GM19467 (cell line): ENCODE measurements at regions not wholly inside any gene's neighbourhood (a gene's known extent, or its start where the extent isn't known, plus 50 kb on each side); places are given as distances from the start of the nearest gene placed in this dataset.
"Not testable (repeated sequence)": the region's sequence is repeated elsewhere in the genome, so short reads cannot be mapped to it uniquely, and the experiment has no call there.

ENCODE experiments used
- ATAC-seq: cut with Tn5 transposase; IDR thresholded peaks from one replicate; pipeline ENCODE4 v1.9.1; 2021; ENCODE audit warnings: mild to moderate bottlenecking, moderate library complexity; ENCODE audit not compliant: unreplicated experiment

GRCh38 chr6:66258731-66259487 is 551.9 kb upstream of the EYS start:
- ATAC-seq = not testable (repeated sequence)

DNA sequence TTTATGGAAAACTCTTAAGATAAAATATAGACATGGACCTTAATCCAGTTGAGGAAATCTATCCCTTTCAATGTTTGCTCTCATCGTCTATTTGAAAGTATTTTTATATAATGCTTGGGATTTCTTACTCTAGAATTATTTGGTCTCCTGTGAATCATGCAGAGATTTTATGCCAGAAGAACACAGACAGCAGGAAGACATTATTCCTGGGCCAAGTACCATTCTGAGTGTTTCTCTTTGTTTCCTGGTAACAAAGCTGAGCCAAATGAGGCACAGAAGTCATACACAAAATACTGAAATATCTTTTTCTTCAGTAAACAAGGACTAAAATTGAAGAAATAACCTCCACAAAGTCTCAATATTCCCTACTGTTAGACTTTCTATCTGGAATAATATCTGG is 538.2 kb upstream of the EYS start:
- ATAC-seq = no peak

DNA sequence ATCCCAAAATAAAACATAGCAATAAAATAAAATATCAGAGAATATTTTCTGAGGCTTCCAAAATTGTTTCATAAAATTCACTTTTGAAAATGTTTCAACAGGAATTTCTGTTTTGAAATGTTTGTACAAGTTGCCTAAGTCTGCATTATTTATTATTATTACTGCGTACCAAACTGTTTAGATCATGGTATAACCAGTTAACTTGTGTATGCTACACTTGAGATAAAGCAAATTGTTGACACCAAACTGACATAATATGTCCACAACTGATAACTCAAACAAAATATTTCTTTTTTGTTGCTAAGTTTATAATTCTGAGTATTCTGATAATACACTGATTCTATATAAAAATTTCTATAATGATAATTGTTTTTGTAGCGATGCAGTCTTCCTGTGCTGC is 531.8 kb upstream of the EYS start:
- ATAC-seq = no peak

- ATAC-seq = no peak
Observed at GRCh38 chr6:66232890-66233289, 525.9 kb upstream of the EYS start.

- ATAC-seq = no peak
Observed at GRCh38 chr6:66230591-66230990, 523.6 kb upstream of the EYS start.

- no peak for ATAC-seq
Observed at GRCh38 chr6:66226109-66226508, 519.1 kb upstream of the EYS start.

DNA sequence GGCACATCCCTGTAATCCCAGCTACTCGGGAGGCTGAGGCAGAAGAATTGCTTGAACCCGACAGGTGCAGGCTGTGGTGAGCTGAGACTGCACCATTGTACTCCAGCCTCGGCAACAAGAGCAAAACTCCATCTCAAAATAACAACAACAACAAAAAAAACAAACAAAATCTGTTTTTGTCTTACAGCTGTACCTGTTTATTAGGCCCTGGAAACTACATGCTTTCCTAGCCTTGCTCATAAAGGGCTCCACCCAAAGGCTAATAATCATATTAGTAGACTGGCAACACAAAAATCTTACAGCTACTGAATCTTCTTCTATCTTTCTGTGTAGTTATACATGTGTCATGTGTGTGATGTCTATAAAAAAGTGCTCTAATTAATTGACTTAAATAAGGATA is 503.9 kb upstream of the EYS start:
- no peak for ATAC-seq

DNA sequence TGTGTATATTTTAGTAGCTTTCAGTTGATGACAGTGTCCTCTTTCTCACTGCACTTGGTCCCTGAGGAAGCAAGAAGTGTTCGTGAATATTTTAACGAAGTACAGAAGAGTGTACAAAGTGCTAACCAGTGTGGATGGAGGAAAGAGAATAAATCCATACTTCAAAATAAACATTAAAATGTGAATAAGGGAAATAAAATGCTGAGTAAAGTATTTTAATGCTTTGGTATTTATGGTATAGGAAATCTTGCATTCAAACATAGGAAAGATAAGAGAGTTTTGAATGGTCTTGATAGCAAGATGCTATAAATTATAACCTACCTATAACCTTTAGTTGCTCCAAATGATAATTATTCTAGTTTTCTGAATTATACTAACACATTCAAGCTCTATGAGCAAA is 493.4 kb upstream of the EYS start:
- no peak for ATAC-seq

DNA sequence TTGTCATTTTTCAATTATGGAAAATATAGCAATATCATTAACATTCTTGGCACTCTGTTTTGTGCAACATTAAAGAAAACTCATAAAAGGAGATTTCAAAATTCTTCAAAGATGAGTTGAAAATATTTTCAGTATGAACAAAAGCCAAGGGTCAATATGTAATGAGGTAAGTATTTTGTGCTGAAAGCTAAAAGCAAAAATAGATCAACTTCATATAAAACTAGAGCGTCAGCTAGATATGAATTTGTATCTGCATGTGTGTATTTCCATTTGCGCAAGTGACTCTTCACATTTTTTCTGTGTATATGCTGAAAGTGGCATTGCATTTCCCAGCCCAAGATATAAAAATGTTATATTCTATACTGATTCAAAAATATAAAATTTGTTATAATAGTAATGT is 492.1 kb upstream of the EYS start:
- no peak for ATAC-seq

GRCh38 chr6:66198062-66198624 is 491.1 kb upstream of the EYS start:
- ATAC-seq = no peak

DNA sequence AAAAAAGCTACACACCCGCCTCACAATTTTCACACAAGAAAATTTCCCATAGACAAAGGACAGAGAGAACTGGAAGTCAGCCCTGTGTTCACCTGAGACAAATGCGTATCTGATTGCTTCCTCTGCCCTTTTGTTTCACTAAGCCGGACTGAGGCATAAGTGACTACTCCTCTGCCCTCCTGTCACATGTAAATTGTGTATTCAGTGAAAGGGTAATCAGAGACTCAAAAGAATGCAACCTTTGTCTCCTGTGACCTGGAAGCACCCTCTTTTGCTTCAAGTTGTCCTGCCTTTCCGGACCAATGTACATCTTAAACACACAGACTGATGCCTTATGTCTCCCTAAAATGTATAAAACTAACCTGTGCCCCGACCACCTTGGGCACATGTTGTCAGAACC is 483.8 kb upstream of the EYS start:
- ATAC-seq = no peak

GRCh38 chr6:66189915-66190314 is 482.9 kb upstream of the EYS start:
- ATAC-seq = no peak

DNA sequence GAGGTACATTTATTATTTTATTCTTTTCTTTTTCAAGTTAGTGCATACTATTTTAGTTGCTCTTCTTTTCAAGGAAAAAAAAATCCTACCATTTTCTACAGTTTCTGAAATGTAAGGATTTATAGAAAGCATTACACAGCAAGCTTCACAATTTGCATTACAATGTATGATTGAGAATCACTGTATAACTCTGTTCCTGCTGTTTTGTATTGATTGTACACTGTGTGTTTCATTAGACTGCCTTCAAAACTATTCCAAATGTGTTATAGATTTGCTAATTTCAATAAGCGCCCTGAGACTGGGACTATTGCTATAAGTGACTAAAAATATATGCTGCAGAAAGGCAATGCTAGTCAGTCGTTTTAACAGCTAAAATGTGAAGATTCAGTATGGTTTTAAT is 479.7 kb upstream of the EYS start:
- ATAC-seq = no peak

GRCh38 chr6:66184091-66184490 is 477.1 kb upstream of the EYS start:
- ATAC-seq = no peak

DNA sequence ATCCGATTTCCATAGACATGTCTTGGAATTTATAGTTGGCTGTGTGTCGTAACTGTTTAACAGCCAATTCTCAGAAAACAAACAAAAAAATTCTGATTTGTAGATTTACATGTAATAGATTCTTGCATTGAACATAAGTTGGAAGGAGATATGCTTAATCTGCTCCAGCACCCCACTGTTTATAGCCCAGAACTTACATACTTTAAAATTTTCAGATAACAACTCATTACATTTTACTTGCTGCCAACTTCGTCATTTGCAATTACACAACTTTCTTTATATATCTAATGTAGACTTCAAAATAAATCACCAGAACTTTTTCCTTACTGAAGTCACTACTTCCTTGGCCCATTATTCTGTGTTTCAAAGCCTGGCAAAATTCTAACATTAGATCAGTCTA is 472.3 kb upstream of the EYS start:
- ATAC-seq = no peak

- no peak for ATAC-seq
Observed at GRCh38 chr6:66173587-66173986, 466.6 kb upstream of the EYS start.

GRCh38 chr6:66166713-66167112 is 459.7 kb upstream of the EYS start:
- ATAC-seq = not testable (repeated sequence)

DNA sequence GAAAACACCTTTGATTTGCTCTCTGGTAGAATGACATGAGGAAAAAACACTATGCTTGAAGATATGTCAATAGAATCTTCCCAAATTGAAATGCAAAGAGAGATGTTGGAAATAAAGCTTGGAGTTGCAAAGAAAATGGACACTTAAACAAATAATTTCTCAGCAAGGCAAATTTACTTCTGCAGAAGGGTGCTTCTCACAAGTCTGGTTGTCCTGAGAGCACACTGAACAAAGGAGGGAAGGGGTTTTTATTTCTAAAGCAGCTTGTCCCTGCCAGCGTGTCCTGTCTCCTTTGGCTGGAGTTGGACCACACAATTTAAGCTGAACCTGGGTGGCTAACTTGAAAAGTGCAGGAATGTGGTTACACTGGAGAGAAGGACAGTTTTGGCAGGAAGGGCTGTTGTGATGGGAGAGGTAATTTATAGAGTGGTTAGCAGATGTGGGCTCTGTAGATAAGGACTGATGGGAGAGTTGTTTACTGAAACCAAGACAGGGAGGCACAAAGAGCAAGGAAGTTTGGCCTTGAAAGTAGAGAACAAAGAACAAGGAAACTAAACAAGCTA is 454.6 kb upstream of the EYS start:
- ATAC-seq = no peak

- no peak for ATAC-seq
Observed at GRCh38 chr6:66159937-66160336, 452.9 kb upstream of the EYS start.

GRCh38 chr6:66153247-66153646 is 446.2 kb upstream of the EYS start:
- no peak for ATAC-seq

GRCh38 chr6:66149132-66149531 is 442.1 kb upstream of the EYS start:
- no peak for ATAC-seq

- no peak for ATAC-seq
Observed at GRCh38 chr6:66145867-66146266, 438.8 kb upstream of the EYS start.

DNA sequence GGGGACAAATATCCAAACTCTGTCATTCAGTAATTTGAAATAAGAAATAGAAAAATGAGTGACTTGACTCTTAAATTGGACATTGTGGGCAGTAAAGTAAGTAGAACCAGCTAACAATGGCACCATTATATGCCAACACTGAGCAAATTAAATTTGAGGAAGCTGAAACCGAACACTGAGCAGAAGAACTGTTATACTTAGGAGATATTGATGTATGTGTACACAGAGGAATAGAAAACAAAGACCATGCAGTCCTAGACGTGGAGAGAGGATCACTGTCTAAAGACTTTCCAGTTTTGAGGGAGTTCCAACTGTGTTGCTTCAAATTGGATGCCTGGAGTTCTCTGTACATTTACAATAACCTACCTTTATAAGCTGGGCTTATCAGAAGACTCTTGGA is 427.0 kb upstream of the EYS start:
- ATAC-seq = no peak
